ENCODE measurements at regions not wholly inside any gene's neighbourhood (a gene's known extent, or its start where the extent isn't known, plus 50 kb on each side); places are given as distances from the start of the nearest gene placed in this dataset.

DNA sequence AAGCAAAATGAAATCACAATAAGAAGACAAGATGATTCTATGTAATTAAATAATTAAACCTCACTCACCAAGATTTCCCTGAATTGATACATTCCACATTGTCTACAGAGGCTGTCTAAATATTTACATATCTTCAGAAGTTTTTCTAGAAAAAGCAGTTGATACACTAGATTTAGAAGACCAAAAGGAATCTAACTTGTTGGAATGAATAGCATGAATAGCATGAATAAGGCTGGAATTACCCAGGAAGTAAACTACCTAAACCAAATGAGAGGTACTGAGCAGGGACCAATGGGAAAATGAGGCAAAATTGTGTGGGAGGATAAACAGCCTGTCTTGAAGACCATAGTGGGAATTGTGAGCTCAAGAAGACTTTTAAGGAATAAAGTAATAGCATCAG lies 479.7 kb downstream of the TXNL1 start:
- H3K9me3 Mint-ChIP-seq: peaks cover 0 to 5% (median 0%) of the 10 kb centered on the region in 3 donors

DNA sequence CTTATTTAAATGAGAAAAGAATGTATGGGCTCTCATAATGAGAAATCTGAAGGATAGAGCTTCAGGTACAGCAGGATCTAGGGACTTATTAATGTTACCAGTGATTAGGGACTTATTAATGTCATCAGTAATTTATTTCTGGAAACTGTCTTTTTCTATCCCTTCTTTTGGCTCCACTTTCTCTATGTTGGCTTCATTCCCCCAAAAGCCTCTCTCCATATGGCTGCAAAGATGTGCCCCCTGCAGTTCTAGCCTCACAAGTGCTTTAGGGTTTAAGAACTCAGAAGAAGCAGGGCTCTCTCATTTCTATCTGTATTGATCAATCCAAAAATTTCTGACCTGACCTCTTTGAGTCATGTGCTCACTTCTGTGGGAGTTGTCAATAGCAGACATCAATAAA lies 480.9 kb downstream of the TXNL1 start:
- no peaks in the 10 kb centered on the region for H3K4me1 Mint-ChIP-seq
- no peaks in the 10 kb centered on the region for H3K36me3 Mint-ChIP-seq
- H3K4me3 Mint-ChIP-seq: no peak overlapping the region
- DNase-seq (no peak), ATAC-seq (replicated peaks in 1 of 4) (no peak)
- no peaks in the 10 kb centered on the region for H3K4me1 ChIP-seq (ENCODE audit: control insufficient read depth in 1 of 2, extremely low read depth in 1 of 2, insufficient read depth in 2 of 2, low read length in 2 of 2)
- no peaks in the 10 kb centered on the region for H3K27me3 Mint-ChIP-seq
- no peak overlapping the region for H3K27ac ChIP-seq (ENCODE audit: low read length)
- no peaks in the 10 kb centered on the region for H3K27me3 ChIP-seq (replicated peaks in 1 of 2; ENCODE audit: control insufficient read depth in 2 of 2, extremely low read depth in 1 of 2, insufficient read depth in 2 of 2, low read length in 1 of 2)
- no peaks in the 10 kb centered on the region for H3K36me3 ChIP-seq (ENCODE audit: control insufficient read depth in 2 of 2, extremely low read depth in 1 of 2, insufficient read depth in 1 of 2, low read length in 1 of 2)
- peaks cover 0 to 6% (median 0%) of the 10 kb centered on the region in 3 donors for H3K9me3 Mint-ChIP-seq
- no peaks in the 10 kb centered on the region for H3K9me3 ChIP-seq
- H3K27ac Mint-ChIP-seq: no peak overlapping the region
- H3K4me3 ChIP-seq (ENCODE audit: control insufficient read depth in 1 of 2, extremely low read depth in 1 of 2, low read length in 1 of 2): no peak overlapping the region
- CTCF ChIA-PET: no interaction called here
- POLR2A ChIA-PET: no interaction called here

More for the DNA sequence above, 479.7 kb downstream of the TXNL1 start:
- H3K27ac Mint-ChIP-seq: no peak overlapping the region
- no peaks in the 10 kb centered on the region for H3K9me3 ChIP-seq
- ChIA-PET CTCF (no interaction called here), POLR2A (no interaction called here)
- no peaks in the 10 kb centered on the region for H3K27me3 Mint-ChIP-seq
- no peak overlapping the region for H3K27ac ChIP-seq (ENCODE audit: low read length)
- H3K4me1 Mint-ChIP-seq: no peaks in the 10 kb centered on the region
- H3K4me3 ChIP-seq (ENCODE audit: control insufficient read depth in 1 of 2, extremely low read depth in 1 of 2, low read length in 1 of 2): no peak overlapping the region
- no peaks in the 10 kb centered on the region for H3K36me3 Mint-ChIP-seq
- H3K4me3 Mint-ChIP-seq: no peak overlapping the region
- H3K27me3 ChIP-seq (replicated peaks in 1 of 2; ENCODE audit: control insufficient read depth in 2 of 2, extremely low read depth in 1 of 2, insufficient read depth in 2 of 2, low read length in 1 of 2): no peaks in the 10 kb centered on the region
- no peak for ATAC-seq (replicated peaks in 1 of 4)
- H3K36me3 ChIP-seq (ENCODE audit: control insufficient read depth in 2 of 2, extremely low read depth in 1 of 2, insufficient read depth in 1 of 2, low read length in 1 of 2): no peaks in the 10 kb centered on the region
- no peaks in the 10 kb centered on the region for H3K4me1 ChIP-seq (ENCODE audit: control insufficient read depth in 1 of 2, extremely low read depth in 1 of 2, insufficient read depth in 2 of 2, low read length in 2 of 2)
- DNase-seq: no peak

- no peak for ATAC-seq (replicated peaks in 1 of 4)
- no peak overlapping the region for H3K4me3 Mint-ChIP-seq
- H3K27ac Mint-ChIP-seq: no peak overlapping the region
- POLR2A ChIA-PET: no interaction called here
- H3K4me1 ChIP-seq (ENCODE audit: control insufficient read depth in 1 of 2, extremely low read depth in 1 of 2, insufficient read depth in 2 of 2, low read length in 2 of 2): no peaks in the 10 kb centered on the region
- H3K9me3 ChIP-seq: no peaks in the 10 kb centered on the region
- no peak overlapping the region for H3K4me3 ChIP-seq (ENCODE audit: control insufficient read depth in 1 of 2, extremely low read depth in 1 of 2, low read length in 1 of 2)
- H3K27me3 ChIP-seq (replicated peaks in 1 of 2; ENCODE audit: control insufficient read depth in 2 of 2, extremely low read depth in 1 of 2, insufficient read depth in 2 of 2, low read length in 1 of 2): no peaks in the 10 kb centered on the region
- H3K9me3 Mint-ChIP-seq: peaks cover 4 to 11% (median 7%) of the 10 kb centered on the region in 3 donors
- WGBS (ENCODE audit: insufficient coverage): 88% methylated on average over 10 of the region's 13 CpGs
- DNase-seq: no peak
- H3K36me3 Mint-ChIP-seq: no peaks in the 10 kb centered on the region
- H3K36me3 ChIP-seq (ENCODE audit: control insufficient read depth in 2 of 2, extremely low read depth in 1 of 2, insufficient read depth in 1 of 2, low read length in 1 of 2): no peaks in the 10 kb centered on the region
- no peak overlapping the region for H3K27ac ChIP-seq (ENCODE audit: low read length)
- no peaks in the 10 kb centered on the region for H3K27me3 Mint-ChIP-seq
- H3K4me1 Mint-ChIP-seq: no peaks in the 10 kb centered on the region
- CTCF ChIA-PET: no interaction called here
Measured at GRCh38 chr18:56152551-56153310, 485.7 kb downstream of the TXNL1 start.

- Mint-ChIP-seq H3K27ac (no peak overlapping the region), H3K27me3 (no peaks in the 10 kb centered on the region), H3K36me3 (no peaks in the 10 kb centered on the region), H3K4me3 (no peak overlapping the region), H3K9me3 (peaks cover 5 to 10% (median 7%) of the 10 kb centered on the region in 3 donors), H3K4me1 (no peaks in the 10 kb centered on the region)
- Histone ChIP-seq H3K4me1 (ENCODE audit: control insufficient read depth in 1 of 2, extremely low read depth in 1 of 2, insufficient read depth in 2 of 2, low read length in 2 of 2) (no peaks in the 10 kb centered on the region), H3K27me3 (replicated peaks in 1 of 2; ENCODE audit: control insufficient read depth in 2 of 2, extremely low read depth in 1 of 2, insufficient read depth in 2 of 2, low read length in 1 of 2) (no peaks in the 10 kb centered on the region), H3K27ac (ENCODE audit: low read length) (no peak overlapping the region), H3K4me3 (ENCODE audit: control insufficient read depth in 1 of 2, extremely low read depth in 1 of 2, low read length in 1 of 2) (no peak overlapping the region), H3K36me3 (ENCODE audit: control insufficient read depth in 2 of 2, extremely low read depth in 1 of 2, insufficient read depth in 1 of 2, low read length in 1 of 2) (no peaks in the 10 kb centered on the region), H3K9me3 (no peaks in the 10 kb centered on the region)
- ChIA-PET POLR2A (no interaction called here), CTCF (no interaction called here)
- DNase-seq (no peak), ATAC-seq (replicated peaks in 1 of 4) (no peak)
Measured at GRCh38 chr18:56148373-56148772, 490.0 kb downstream of the TXNL1 start.

DNA sequence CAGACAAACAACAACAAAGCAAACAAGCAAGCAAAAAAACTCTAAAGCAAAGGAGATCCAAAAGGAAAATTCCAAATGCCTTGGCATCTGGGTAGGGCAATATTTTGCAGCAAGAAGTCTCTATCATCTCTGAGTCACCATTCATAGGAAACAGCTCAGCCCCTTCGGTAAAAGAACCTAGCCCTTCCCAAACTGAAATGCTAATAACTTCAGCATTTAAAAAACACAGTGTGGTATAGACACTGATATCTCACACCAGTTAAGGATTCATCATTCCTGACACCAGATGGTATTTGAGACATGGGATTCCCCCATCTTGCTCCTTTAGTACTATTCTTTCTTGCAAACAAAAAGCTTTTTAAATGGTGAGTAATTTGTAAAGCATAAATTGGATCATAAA lies 491.8 kb downstream of the TXNL1 start:
- H3K9me3 Mint-ChIP-seq: peaks cover 5 to 10% (median 7%) of the 10 kb centered on the region in 3 donors
- DNase-seq (no peak), ATAC-seq (replicated peaks in 1 of 4) (no peak)
- Histone ChIP-seq H3K36me3 (ENCODE audit: control insufficient read depth in 2 of 2, extremely low read depth in 1 of 2, insufficient read depth in 1 of 2, low read length in 1 of 2) (no peaks in the 10 kb centered on the region), H3K27ac (ENCODE audit: low read length) (no peak overlapping the region), H3K4me1 (ENCODE audit: control insufficient read depth in 1 of 2, extremely low read depth in 1 of 2, insufficient read depth in 2 of 2, low read length in 2 of 2) (no peaks in the 10 kb centered on the region), H3K4me3 (ENCODE audit: control insufficient read depth in 1 of 2, extremely low read depth in 1 of 2, low read length in 1 of 2) (no peak overlapping the region), H3K9me3 (no peaks in the 10 kb centered on the region), H3K27me3 (replicated peaks in 1 of 2; ENCODE audit: control insufficient read depth in 2 of 2, extremely low read depth in 1 of 2, insufficient read depth in 2 of 2, low read length in 1 of 2) (no peaks in the 10 kb centered on the region)
- H3K27ac Mint-ChIP-seq: no peak overlapping the region
- POLR2A ChIA-PET: no interaction called here
- no peaks in the 10 kb centered on the region for H3K27me3 Mint-ChIP-seq
- CTCF ChIA-PET: interaction anchor here in 1 of 2 donors (0.6 kb wide), 1 partner anchor 67 kb away, joined by 4 read pairs; no protein-coding TSS in a partner anchor
- no peaks in the 10 kb centered on the region for H3K36me3 Mint-ChIP-seq
- no peak overlapping the region for H3K4me3 Mint-ChIP-seq
- no peaks in the 10 kb centered on the region for H3K4me1 Mint-ChIP-seq
- WGBS (ENCODE audit: insufficient coverage): no CpG with 5 or more reads among the region's 1 CpG

DNA sequence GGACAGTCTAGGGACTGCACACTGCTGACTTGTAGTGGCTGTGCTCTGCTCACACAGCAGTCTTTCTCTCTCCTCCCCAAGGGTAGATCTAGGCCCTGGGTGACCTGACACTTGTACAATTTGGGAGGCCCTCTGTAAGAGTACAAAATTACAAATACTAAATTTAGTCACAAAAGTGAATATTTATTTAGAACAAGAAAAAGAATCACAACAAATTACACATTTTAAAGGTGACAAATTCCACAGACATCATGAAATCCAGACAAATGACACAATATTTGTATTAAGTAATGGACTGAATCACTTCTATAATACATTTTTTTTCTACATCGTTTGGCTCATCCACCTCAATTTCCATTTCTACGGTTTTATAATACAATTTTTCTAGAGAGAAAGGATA lies 496.4 kb downstream of the TXNL1 start:
- H3K9me3 ChIP-seq: no peaks in the 10 kb centered on the region
- H3K36me3 ChIP-seq (ENCODE audit: control insufficient read depth in 2 of 2, extremely low read depth in 1 of 2, insufficient read depth in 1 of 2, low read length in 1 of 2): no peaks in the 10 kb centered on the region
- Mint-ChIP-seq H3K9me3 (peaks cover 0 to 3% (median 3%) of the 10 kb centered on the region in 3 donors), H3K27ac (no peak overlapping the region), H3K36me3 (no peaks in the 10 kb centered on the region), H3K27me3 (no peaks in the 10 kb centered on the region), H3K4me3 (no peak overlapping the region), H3K4me1 (no peaks in the 10 kb centered on the region)
- H3K27me3 ChIP-seq (replicated peaks in 1 of 2; ENCODE audit: control insufficient read depth in 2 of 2, extremely low read depth in 1 of 2, insufficient read depth in 2 of 2, low read length in 1 of 2): no peaks in the 10 kb centered on the region
- no peak for DNase-seq
- no peak overlapping the region for H3K27ac ChIP-seq (ENCODE audit: low read length)
- ChIA-PET CTCF (no interaction called here), POLR2A (no interaction called here)
- WGBS (ENCODE audit: insufficient coverage): no CpG with 5 or more reads among the region's 2 CpGs
- no peaks in the 10 kb centered on the region for H3K4me1 ChIP-seq (ENCODE audit: control insufficient read depth in 1 of 2, extremely low read depth in 1 of 2, insufficient read depth in 2 of 2, low read length in 2 of 2)
- no peak overlapping the region for H3K4me3 ChIP-seq (ENCODE audit: control insufficient read depth in 1 of 2, extremely low read depth in 1 of 2, low read length in 1 of 2)
- no peak for ATAC-seq (replicated peaks in 1 of 4)

DNA sequence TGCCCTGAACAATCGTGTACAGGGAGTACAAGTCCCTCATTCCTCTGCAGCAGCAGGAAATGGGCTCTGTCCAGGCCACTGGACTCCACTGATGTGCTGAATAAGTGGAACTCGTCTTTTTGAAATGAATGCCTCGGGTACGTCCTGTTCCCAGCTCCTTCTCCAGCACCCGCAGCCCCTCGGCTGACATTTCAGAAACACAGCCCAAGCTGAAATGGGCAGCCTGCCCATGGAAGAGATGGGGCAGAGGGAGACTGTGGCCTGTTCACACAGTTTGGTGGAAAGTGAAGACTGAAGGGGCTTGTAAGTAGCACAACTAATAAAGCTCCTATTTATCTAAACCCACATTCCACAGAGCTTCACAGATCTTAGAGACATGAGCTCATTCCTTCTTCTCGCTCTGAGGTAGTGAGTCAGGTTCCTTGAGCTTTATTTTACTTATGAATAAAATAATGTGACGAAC lies 498.6 kb downstream of the TXNL1 start:
- Mint-ChIP-seq H3K27me3 (no peaks in the 10 kb centered on the region), H3K4me3 (no peak overlapping the region), H3K9me3 (peaks cover 0 to 3% (median 0%) of the 10 kb centered on the region in 3 donors), H3K4me1 (no peaks in the 10 kb centered on the region), H3K27ac (no peak overlapping the region), H3K36me3 (no peaks in the 10 kb centered on the region)
- DNase-seq (no peak), ATAC-seq (replicated peaks in 1 of 4) (no peak)
- Histone ChIP-seq H3K4me1 (ENCODE audit: control insufficient read depth in 1 of 2, extremely low read depth in 1 of 2, insufficient read depth in 2 of 2, low read length in 2 of 2) (no peaks in the 10 kb centered on the region), H3K9me3 (no peaks in the 10 kb centered on the region), H3K36me3 (ENCODE audit: control insufficient read depth in 2 of 2, extremely low read depth in 1 of 2, insufficient read depth in 1 of 2, low read length in 1 of 2) (no peaks in the 10 kb centered on the region), H3K4me3 (ENCODE audit: control insufficient read depth in 1 of 2, extremely low read depth in 1 of 2, low read length in 1 of 2) (no peak overlapping the region), H3K27me3 (replicated peaks in 1 of 2; ENCODE audit: control insufficient read depth in 2 of 2, extremely low read depth in 1 of 2, insufficient read depth in 2 of 2, low read length in 1 of 2) (no peaks in the 10 kb centered on the region), H3K27ac (ENCODE audit: low read length) (no peak overlapping the region)
- WGBS (ENCODE audit: insufficient coverage): 89% methylated on average over 5 of the region's 8 CpGs
- ChIA-PET POLR2A (no interaction called here), CTCF (no interaction called here)
